Peyer's patch (tissue), 4 donors: ENCODE measurements at regions not wholly inside any gene's neighbourhood (a gene's known extent, or its start where the extent isn't known, plus 50 kb on each side); places are given as distances from the start of the nearest gene placed in this dataset.

ENCODE experiments used
- CTCF ChIP-seq, 6 experiments: fragments of 450-650 bp in 4 of 6; fragments of 200-600 bp in 2 of 6; sonication (generic) in 1 of 6; IDR thresholded peaks; one replicate each; pipeline ENCODE4 v1.5.1; 2017 to 2019; ENCODE audit warnings: antibody characterized with exemption in 6 of 6, mild to moderate bottlenecking in 3 of 6, moderate library complexity in 1 of 6
- POLR2A ChIP-seq, 2 donors: fragments of 450-650 bp; IDR thresholded peaks; one replicate each; pipeline ENCODE4 v1.5.1; 2017; ENCODE audit warnings: antibody characterized with exemption in 2 of 2, mild to moderate bottlenecking in 2 of 2, moderate library complexity in 2 of 2

DNA sequence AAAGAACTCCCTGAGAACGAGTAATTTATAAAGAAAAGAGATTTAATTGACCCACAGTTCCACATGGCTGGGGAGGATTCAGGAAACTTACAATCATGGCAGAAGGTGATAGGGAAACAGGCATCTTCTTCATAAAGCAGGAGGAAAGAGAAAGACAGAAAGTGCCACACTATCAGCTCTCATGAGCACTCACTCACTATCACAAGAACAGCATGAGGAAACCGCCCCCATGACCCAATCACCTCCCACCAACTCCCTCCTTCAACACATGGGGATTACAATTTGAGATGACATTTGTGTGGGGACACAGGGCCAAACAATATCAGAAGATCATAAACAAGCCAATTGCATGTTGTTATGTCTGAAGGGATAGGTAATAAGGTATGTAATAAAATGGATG lies 935.9 kb upstream of the COX7C start:
- TF ChIP-seq POLR2A (IDR thresholded peaks at IDR 0.05), result no peak
- TF ChIP-seq CTCF (IDR thresholded peaks at IDR 0.05), result no peak
